ENCODE measurements at regions not wholly inside any gene's neighbourhood (a gene's known extent, or its start where the extent isn't known, plus 50 kb on each side); places are given as distances from the start of the nearest gene placed in this dataset.
A peak's percentile ranks its signal among the peaks of the same experiment; 100 is the strongest.
"Not testable (repeated sequence)": the region's sequence is repeated elsewhere in the genome, so short reads cannot be mapped to it uniquely, and the experiment has no call there.

DNA sequence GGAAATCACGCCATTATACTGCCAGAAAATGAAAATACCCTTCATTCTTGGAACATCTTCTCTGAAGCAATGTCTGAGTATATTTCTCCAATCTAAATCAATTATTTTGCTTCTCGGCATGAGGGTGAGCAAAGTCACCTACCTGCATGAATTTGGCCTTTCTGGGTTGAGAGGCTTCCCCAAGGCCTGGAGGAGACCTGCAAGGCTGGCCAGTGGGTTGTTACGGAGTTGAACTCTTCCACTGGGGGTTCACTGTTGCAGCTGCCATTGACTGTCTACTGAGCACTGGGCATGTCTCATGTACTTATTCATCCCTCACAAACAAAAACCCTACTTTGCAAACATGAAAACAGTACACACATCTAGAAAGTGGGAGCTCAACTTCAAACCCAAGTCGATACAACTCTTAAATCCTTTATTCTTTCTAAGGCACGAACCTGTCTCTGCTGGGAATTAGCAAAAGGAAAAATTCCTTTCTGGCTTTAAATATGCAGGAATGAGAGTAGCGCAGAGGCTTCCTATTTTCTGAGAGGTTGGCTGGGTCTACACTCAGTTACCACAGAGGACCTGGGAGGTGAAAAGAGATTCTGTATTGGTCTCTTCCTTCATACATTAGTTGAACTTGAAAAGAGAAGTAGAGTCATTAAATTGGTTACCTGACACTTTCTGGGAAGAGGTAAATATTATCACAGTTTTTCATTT, 87.6 kb upstream of the SGK1 start:
- no peaks in the 10 kb centered on the region for H3K4me1 ChIP-seq (ENCODE audit: low read depth)
- no peak for ATAC-seq

DNA sequence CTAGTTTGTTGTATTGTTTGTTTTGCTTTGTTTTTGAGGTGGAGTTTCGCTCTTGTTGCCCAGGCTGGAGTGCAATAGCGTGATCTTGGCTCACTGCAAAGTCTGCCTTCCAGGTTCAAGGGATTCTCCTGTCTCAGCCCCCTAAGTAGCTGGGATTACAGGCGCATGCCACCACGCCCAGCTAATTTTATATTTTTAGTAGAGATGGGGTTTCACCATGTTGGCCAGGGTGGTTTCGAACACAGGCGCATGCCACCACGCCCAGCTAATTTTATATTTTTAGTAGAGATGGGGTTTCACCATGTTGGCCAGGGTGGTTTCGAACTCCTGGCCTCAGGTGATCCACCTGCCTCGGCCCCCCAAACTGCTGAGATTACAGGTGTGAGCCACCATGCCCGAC, 85.4 kb upstream of the SGK1 start:
- H3K4me3 ChIP-seq; DNase-seq; ATAC-seq; intact Hi-C loops (cut with DNase I, micrococcal nuclease); H3K9me3 ChIP-seq; H3K4me1 ChIP-seq (ENCODE audit: low read depth); H3K36me3 ChIP-seq (ENCODE audit: low read depth): not testable (repeated sequence)

More for the DNA sequence above, 87.6 kb upstream of the SGK1 start:
- DNase-seq = no peak
- TF ChIP-seq, protein P1, sequence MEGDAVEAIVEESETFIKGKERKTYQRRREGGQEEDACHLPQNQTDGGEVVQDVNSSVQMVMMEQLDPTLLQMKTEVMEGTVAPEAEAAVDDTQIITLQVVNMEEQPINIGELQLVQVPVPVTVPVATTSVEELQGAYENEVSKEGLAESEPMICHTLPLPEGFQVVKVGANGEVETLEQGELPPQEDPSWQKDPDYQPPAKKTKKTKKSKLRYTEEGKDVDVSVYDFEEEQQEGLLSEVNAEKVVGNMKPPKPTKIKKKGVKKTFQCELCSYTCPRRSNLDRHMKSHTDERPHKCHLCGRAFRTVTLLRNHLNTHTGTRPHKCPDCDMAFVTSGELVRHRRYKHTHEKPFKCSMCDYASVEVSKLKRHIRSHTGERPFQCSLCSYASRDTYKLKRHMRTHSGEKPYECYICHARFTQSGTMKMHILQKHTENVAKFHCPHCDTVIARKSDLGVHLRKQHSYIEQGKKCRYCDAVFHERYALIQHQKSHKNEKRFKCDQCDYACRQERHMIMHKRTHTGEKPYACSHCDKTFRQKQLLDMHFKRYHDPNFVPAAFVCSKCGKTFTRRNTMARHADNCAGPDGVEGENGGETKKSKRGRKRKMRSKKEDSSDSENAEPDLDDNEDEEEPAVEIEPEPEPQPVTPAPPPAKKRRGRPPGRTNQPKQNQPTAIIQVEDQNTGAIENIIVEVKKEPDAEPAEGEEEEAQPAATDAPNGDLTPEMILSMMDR (IDR thresholded peaks at IDR 0.05) = no peak
- intact Hi-C loops (cut with DNase I, micrococcal nuclease) = no loop called here
- H3K36me3 ChIP-seq (ENCODE audit: low read depth) = no peaks in the 10 kb centered on the region
- H3K4me3 ChIP-seq = no peak overlapping the region
- no peaks in the 10 kb centered on the region for H3K9me3 ChIP-seq

DNA sequence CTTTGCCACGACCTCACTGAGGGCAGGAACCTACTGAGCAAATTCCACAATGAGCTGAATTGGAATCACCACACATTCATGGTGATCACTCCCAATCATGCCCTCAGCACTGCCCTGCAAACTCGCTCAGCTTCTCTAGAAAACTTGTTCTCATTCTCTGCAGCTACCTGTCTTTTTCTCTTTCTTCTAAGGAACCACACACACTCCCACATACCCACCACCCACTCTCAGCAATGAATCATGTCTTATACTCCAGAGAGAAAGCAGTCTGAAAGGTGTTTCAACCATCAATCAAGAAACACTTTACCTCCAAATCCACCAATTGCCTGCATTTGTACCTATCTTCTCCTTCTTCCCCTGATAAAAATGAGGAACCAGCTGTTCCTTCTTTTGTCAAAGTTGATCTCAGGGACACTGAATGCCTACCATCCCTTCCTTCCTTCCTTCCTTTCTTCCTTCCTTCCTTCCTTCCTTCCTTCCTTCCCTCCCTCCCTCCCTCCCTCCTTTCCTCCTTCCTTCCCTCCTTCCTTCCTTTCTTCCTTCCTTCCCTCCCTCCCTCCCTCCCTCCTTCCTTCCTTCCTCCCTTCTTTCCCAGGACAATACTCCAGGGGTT, 84.6 kb upstream of the SGK1 start:
- H3K4me1 ChIP-seq (ENCODE audit: low read depth) = no peaks in the 10 kb centered on the region
- no peaks in the 10 kb centered on the region for H3K36me3 ChIP-seq (ENCODE audit: low read depth)
- no peaks in the 10 kb centered on the region for H3K9me3 ChIP-seq
- no peak overlapping the region for H3K4me3 ChIP-seq
- intact Hi-C loops (cut with DNase I, micrococcal nuclease) = no loop called here
- DNase-seq (no peak), ATAC-seq (no peak)
- TF ChIP-seq, protein P1 (IDR thresholded peaks at IDR 0.05) = no peak

DNA sequence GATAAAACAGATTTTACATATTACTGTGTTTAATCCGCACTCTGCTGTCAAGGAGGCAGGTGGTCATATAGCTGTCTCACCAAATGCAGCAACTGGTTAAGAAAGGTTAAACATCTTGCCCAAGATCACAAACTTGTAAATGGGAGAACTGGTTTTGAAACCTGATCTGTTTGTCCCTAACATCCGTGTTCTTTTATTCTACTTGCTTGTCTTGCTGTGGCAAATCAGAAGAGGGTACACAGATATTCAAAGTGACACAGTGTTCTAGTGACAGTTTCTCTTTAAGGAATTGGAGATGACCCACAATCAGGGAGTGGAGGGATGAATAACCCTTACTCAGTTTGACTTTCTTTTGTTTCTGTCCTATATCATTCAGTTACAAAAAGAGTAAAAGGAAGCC, 83.0 kb upstream of the SGK1 start:
- no peak overlapping the region for H3K4me3 ChIP-seq
- no peak for DNase-seq
- H3K4me1 ChIP-seq (ENCODE audit: low read depth) = no peaks in the 10 kb centered on the region
- intact Hi-C loops (cut with DNase I, micrococcal nuclease) = no loop called here
- ATAC-seq = no peak
- H3K9me3 ChIP-seq = no peaks in the 10 kb centered on the region
- TF ChIP-seq, protein P1 (IDR thresholded peaks at IDR 0.05) = no peak
- H3K36me3 ChIP-seq (ENCODE audit: low read depth) = no peaks in the 10 kb centered on the region

DNA sequence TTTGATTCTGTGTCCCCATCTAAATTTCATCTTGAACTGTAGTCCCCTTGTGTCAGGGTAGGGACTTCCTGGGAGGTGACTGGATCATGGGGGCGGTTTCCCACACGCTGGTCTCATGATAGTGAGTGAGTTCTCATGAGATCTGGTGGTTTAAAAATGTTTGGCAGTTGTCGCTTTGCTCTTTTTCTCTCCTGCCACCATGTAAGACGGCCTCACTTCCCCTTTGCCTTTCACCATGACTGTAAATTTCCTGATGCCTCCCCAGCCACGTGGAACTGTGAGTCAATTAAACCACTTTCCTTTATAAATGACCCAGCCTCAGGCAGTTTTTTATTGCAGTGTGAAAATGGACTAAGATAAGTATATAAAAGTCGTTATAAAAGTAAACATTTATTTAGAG, 80.5 kb upstream of the SGK1 start:
- Histone ChIP-seq H3K9me3 (no peaks in the 10 kb centered on the region), H3K36me3 (ENCODE audit: low read depth) (no peaks in the 10 kb centered on the region), H3K4me3 (no peak overlapping the region), H3K4me1 (ENCODE audit: low read depth) (no peaks in the 10 kb centered on the region)
- ATAC-seq (peak; percentile 43), DNase-seq (peak in 1 of 3 donors; percentile 16)
- intact Hi-C loops (cut with DNase I, micrococcal nuclease) = no loop called here
- TF ChIP-seq, protein P1 (IDR thresholded peaks at IDR 0.05) = no peak

DNA sequence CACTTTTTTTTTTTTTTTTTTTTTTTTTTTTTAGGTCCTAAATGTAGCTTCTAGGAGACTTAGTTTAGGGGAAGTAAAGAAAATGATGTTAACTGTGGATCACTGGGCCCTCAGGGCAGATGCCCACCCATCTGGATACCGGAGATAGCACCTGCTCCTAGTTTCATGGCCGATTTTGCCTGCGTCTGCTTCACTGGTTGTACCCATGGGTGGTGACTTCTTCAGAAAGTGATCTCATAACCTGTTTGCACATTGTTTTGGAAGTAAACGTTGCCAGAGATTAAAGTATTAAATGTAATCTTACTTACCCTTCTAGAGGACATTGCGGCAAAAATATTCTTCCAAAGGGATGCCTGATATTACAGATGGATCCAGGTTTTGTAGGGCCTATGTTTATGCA, 79.8 kb upstream of the SGK1 start:
- Histone ChIP-seq H3K36me3 (ENCODE audit: low read depth) (no peaks in the 10 kb centered on the region), H3K4me3 (no peak overlapping the region), H3K9me3 (no peaks in the 10 kb centered on the region), H3K4me1 (ENCODE audit: low read depth) (no peaks in the 10 kb centered on the region)
- ATAC-seq (no peak), DNase-seq (no peak)
- intact Hi-C loops (cut with DNase I, micrococcal nuclease) = no loop called here
- TF ChIP-seq, protein P1 (IDR thresholded peaks at IDR 0.05) = no peak

Data from mucosa of descending colon (tissue), 3 donors.